ENCODE measurements at regions not wholly inside any gene's neighbourhood (a gene's known extent, or its start where the extent isn't known, plus 50 kb on each side); places are given as distances from the start of the nearest gene placed in this dataset.

DNA sequence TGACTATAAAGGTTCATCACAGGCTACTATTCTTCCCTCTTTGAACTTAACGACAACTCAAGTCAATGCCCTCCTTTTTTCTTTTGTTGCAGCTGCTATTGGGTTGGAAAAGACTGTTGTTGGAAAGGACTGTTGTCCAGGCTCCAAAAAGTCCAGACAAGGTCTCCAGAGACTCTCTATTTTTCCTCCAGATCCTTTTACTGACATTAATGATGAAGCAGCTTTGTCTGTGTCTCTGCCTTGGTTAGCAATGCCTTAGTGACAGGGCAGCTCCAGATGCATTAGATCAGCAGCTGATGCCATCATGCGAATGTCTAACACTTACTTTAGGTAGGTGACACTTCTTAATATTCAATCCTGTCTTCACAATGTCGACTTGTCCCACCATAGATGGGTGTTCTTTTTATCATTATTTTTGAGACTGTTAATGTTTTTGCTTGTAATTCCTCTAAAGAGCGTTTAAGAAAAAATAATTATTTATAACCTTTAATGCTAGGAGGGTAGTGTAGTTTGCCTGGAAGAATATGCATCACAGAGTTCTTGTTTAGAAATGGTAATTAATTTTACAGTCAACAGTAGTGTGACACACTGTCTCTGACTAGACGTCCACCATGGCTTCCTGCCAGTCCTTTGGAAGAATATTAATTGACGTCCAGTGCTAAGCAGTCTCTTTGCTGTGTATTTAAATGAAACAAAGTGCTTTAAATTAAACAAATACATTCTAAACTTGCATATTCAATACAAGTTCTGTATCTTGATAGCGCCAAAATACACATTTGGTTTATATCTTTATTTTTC lies 492.2 kb downstream of the NR2F1-AS1 start:
- Histone ChIP-seq H3K4me3 (ENCODE audit: low read length in 3 of 3) (no peak overlapping the region), H3K27ac (ENCODE audit: low read depth in 2 of 2, low read length in 2 of 2) (no peak overlapping the region), H3K27me3 (ENCODE audit: control insufficient read depth, insufficient read depth, low read length) (no peaks in the 10 kb centered on the region), H3K9ac (ENCODE audit: low read length in 3 of 3) (no peak overlapping the region), H3K9me3 (ENCODE audit: control insufficient read depth in 2 of 3, insufficient read depth in 1 of 3, low read length in 3 of 3) (no peaks in the 10 kb centered on the region), H3K36me3 (ENCODE audit: control insufficient read depth in 2 of 3, insufficient read depth in 3 of 3, low read length in 3 of 3) (no peaks in the 10 kb centered on the region), H3K4me1 (ENCODE audit: control insufficient read depth in 2 of 3, insufficient read depth in 2 of 3, low read depth in 1 of 3, low read length in 3 of 3) (no peaks in the 10 kb centered on the region)
- intact Hi-C loops (cut with DNase I) = no loop called here
- FAIRE-seq (no peak), DNase-seq (peak in 3 of 5 donors; percentile 23 to 85 (median 70))
- no peak for TF ChIP-seq CTCF (IDR thresholded peaks at IDR 0.05; ENCODE audit: borderline replicate concordance, extremely low read depth, insufficient read depth)

GRCh38 chr5:93087326-93087725 lies 493.7 kb downstream of the NR2F1-AS1 start:
- Histone ChIP-seq H3K27me3 (ENCODE audit: control insufficient read depth, insufficient read depth, low read length) (no peaks in the 10 kb centered on the region), H3K36me3 (ENCODE audit: control insufficient read depth in 2 of 3, insufficient read depth in 3 of 3, low read length in 3 of 3) (no peaks in the 10 kb centered on the region), H3K27ac (ENCODE audit: low read depth in 2 of 2, low read length in 2 of 2) (no peak overlapping the region), H3K4me3 (ENCODE audit: low read length in 3 of 3) (no peak overlapping the region), H3K9ac (ENCODE audit: low read length in 3 of 3) (no peak overlapping the region), H3K4me1 (ENCODE audit: control insufficient read depth in 2 of 3, insufficient read depth in 2 of 3, low read depth in 1 of 3, low read length in 3 of 3) (no peaks in the 10 kb centered on the region), H3K9me3 (ENCODE audit: control insufficient read depth in 2 of 3, insufficient read depth in 1 of 3, low read length in 3 of 3) (no peaks in the 10 kb centered on the region)
- FAIRE-seq = no peak
- TF ChIP-seq CTCF (IDR thresholded peaks at IDR 0.05; ENCODE audit: borderline replicate concordance, extremely low read depth, insufficient read depth) = no peak
- DNase-seq = no peak
- intact Hi-C loops (cut with DNase I) = no loop called here

GRCh38 chr5:93082981-93083380 lies 498.0 kb downstream of the NR2F1-AS1 start:
- no peak for TF ChIP-seq CTCF (IDR thresholded peaks at IDR 0.05; ENCODE audit: borderline replicate concordance, extremely low read depth, insufficient read depth)
- intact Hi-C loops (cut with DNase I) = no loop called here
- Histone ChIP-seq H3K4me3 (ENCODE audit: low read length in 3 of 3) (no peak overlapping the region), H3K36me3 (ENCODE audit: control insufficient read depth in 2 of 3, insufficient read depth in 3 of 3, low read length in 3 of 3) (no peaks in the 10 kb centered on the region), H3K9ac (ENCODE audit: low read length in 3 of 3) (no peak overlapping the region), H3K4me1 (ENCODE audit: control insufficient read depth in 2 of 3, insufficient read depth in 2 of 3, low read depth in 1 of 3, low read length in 3 of 3) (peaks cover 0 to 10% (median 3%) of the 10 kb centered on the region in 3 donors), H3K27ac (ENCODE audit: low read depth in 2 of 2, low read length in 2 of 2) (no peak overlapping the region), H3K9me3 (ENCODE audit: control insufficient read depth in 2 of 3, insufficient read depth in 1 of 3, low read length in 3 of 3) (no peaks in the 10 kb centered on the region), H3K27me3 (ENCODE audit: control insufficient read depth, insufficient read depth, low read length) (no peaks in the 10 kb centered on the region)
- FAIRE-seq (no peak), DNase-seq (no peak)
